D721Med (cell line): ENCODE measurements at regions not wholly inside any gene's neighbourhood (a gene's known extent, or its start where the extent isn't known, plus 50 kb on each side); places are given as distances from the start of the nearest gene placed in this dataset.

Experiments
- DNase-seq: peaks from one replicate; pipeline ENCODE4 v3.0.0; 2011; ENCODE audit warnings: low spot score; ENCODE audit not compliant: insufficient read length
- FAIRE-seq: peaks from 2 replicates; lab custom pipeline; 2011; peaks lifted over from hg19 to GRCh38; lab: Jason Lieb, UNC
- CTCF ChIP-seq: IDR thresholded peaks from 2 replicates; pipeline ENCODE4 v1.5.1; 2012; ENCODE audit warnings: mild to moderate bottlenecking, control low read depth; ENCODE audit not compliant: insufficient read depth; ENCODE audit errors: missing control alignments

- FAIRE-seq: no peak
- no peak for DNase-seq
- no peak for TF ChIP-seq CTCF
Measured at GRCh38 chr6:167575158-167575696, 250.3 kb downstream of the TTLL2 start.

GRCh38 chr6:167576050-167576741, 250.5 kb upstream of the AFDN start:
- FAIRE-seq (no peak), DNase-seq (no peak)
- TF ChIP-seq CTCF: no peak

- TF ChIP-seq CTCF: no peak
- DNase-seq: no peak
- no peak for FAIRE-seq
Measured at GRCh38 chr6:167576828-167577503, 249.7 kb upstream of the AFDN start.

- TF ChIP-seq CTCF: no peak
- no peak for FAIRE-seq
- DNase-seq: no peak
Measured at GRCh38 chr6:167577891-167578361, 248.8 kb upstream of the AFDN start.

GRCh38 chr6:167578371-167578901, 248.3 kb upstream of the AFDN start:
- FAIRE-seq: no peak
- DNase-seq: no peak
- TF ChIP-seq CTCF: no peak

GRCh38 chr6:167579806-167580618, 246.7 kb upstream of the AFDN start:
- TF ChIP-seq CTCF: no peak
- DNase-seq (no peak), FAIRE-seq (no peak)
